BE2C (cell line): ENCODE measurements at regions not wholly inside any gene's neighbourhood (a gene's known extent, or its start where the extent isn't known, plus 50 kb on each side); places are given as distances from the start of the nearest gene placed in this dataset.

Source experiments
- DNase-seq: peaks from one replicate; pipeline ENCODE4 v3.0.0-alpha.2; 2020
- H3K27me3 ChIP-seq: fragments of 250-450 bp; sonication (Bioruptor Pico); 2 replicates; pipeline ENCODE4 v1.5.1; 2020; ENCODE audit warnings: mild to moderate bottlenecking
- H3K36me3 ChIP-seq: fragments of 250-450 bp; sonication (Bioruptor Pico); 2 replicates; pipeline ENCODE4 v1.5.1; 2020; ENCODE audit warnings: mild to moderate bottlenecking
- H3K4me1 ChIP-seq: fragments of 250-450 bp; sonication (Bioruptor Pico); 2 replicates; pipeline ENCODE4 v1.5.1; 2020
- H3K4me3 ChIP-seq: 2 replicates; pipeline ENCODE4 v1.5.1; 2011; ENCODE audit warnings: low read depth, low read length
- H3K9me3 ChIP-seq: fragments of 250-450 bp; sonication (Bioruptor Pico); 2 replicates; pipeline ENCODE4 v1.5.1; 2020
- CTCF ChIP-seq: IDR thresholded peaks from 2 replicates; pipeline ENCODE4 v1.5.1; 2012; ENCODE audit warnings: mild to moderate bottlenecking, low read depth, low read length

GRCh38 chr5:106923409-106923808 is 747.3 kb downstream of the EFNA5 start:
- H3K36me3 ChIP-seq, result no peaks in the 10 kb centered on the region
- no peaks in the 10 kb centered on the region for H3K4me1 ChIP-seq
- no peak overlapping the region for H3K4me3 ChIP-seq
- H3K27me3 ChIP-seq, result no peaks in the 10 kb centered on the region
- TF ChIP-seq CTCF, result no peak
- DNase-seq, result no peak
- H3K9me3 ChIP-seq, result no peaks in the 10 kb centered on the region

- TF ChIP-seq CTCF, result no peak
- Histone ChIP-seq H3K36me3 (no peaks in the 10 kb centered on the region), H3K9me3 (no peaks in the 10 kb centered on the region), H3K4me3 (no peak overlapping the region), H3K4me1 (no peaks in the 10 kb centered on the region), H3K27me3 (no peaks in the 10 kb centered on the region)
- no peak for DNase-seq
These were observed 749.2 kb downstream of the EFNA5 start for GRCh38 chr5:106921567-106921966.

- Histone ChIP-seq H3K4me3 (no peak overlapping the region), H3K27me3 (no peaks in the 10 kb centered on the region), H3K9me3 (no peaks in the 10 kb centered on the region; the same call in 1 of the 2 replicates), H3K36me3 (no peaks in the 10 kb centered on the region), H3K4me1 (no peaks in the 10 kb centered on the region)
- DNase-seq, result no peak
- no peak for TF ChIP-seq CTCF
These were observed 760.3 kb downstream of the EFNA5 start for GRCh38 chr5:106910486-106910885.

GRCh38 chr5:106909716-106910115 is 761.0 kb downstream of the EFNA5 start:
- Histone ChIP-seq H3K36me3 (no peaks in the 10 kb centered on the region), H3K9me3 (no peaks in the 10 kb centered on the region; the same call in 1 of the 2 replicates), H3K27me3 (no peaks in the 10 kb centered on the region), H3K4me3 (no peak overlapping the region), H3K4me1 (no peaks in the 10 kb centered on the region)
- no peak for DNase-seq
- no peak for TF ChIP-seq CTCF

GRCh38 chr5:106907979-106908378 is 762.8 kb downstream of the EFNA5 start:
- no peak overlapping the region for H3K4me3 ChIP-seq
- no peaks in the 10 kb centered on the region for H3K27me3 ChIP-seq
- no peaks in the 10 kb centered on the region for H3K4me1 ChIP-seq
- DNase-seq, result no peak
- no peaks in the 10 kb centered on the region for H3K36me3 ChIP-seq
- no peaks in the 10 kb centered on the region for H3K9me3 ChIP-seq
- TF ChIP-seq CTCF, result no peak

- Histone ChIP-seq H3K4me3 (no peak overlapping the region), H3K9me3 (no peaks in the 10 kb centered on the region), H3K36me3 (no peaks in the 10 kb centered on the region), H3K4me1 (no peaks in the 10 kb centered on the region), H3K27me3 (no peaks in the 10 kb centered on the region)
- no peak for DNase-seq
- TF ChIP-seq CTCF, result no peak
These were observed 764.5 kb downstream of the EFNA5 start for GRCh38 chr5:106906199-106906598.
